CD14-positive monocyte (primary cell): ENCODE measurements at regions not wholly inside any gene's neighbourhood (a gene's known extent, or its start where the extent isn't known, plus 50 kb on each side); places are given as distances from the start of the nearest gene placed in this dataset.

Experiments
- DNase-seq, 3 donors: peaks; one replicate each; pipeline ENCODE4 v3.0.0-alpha.2; 2011 to 2022
- H2AFZ ChIP-seq: 2 replicates; pipeline ENCODE4 v1.6.0; 2012; ENCODE audit warnings: mild to moderate bottlenecking, low read depth, low read length, inconsistent platforms; ENCODE audit not compliant: insufficient read depth, poor library complexity, severe bottlenecking
- H3K27ac ChIP-seq, 2 donors: 1 replicate in 1 of 2; 2 replicates in 1 of 2; pipeline ENCODE4 v1.5.1; 2012 to 2013; ENCODE audit warnings: low read length in 2 of 2, control low read depth in 1 of 2, inconsistent platforms in 1 of 2, low read depth in 1 of 2, mild to moderate bottlenecking in 1 of 2
- H3K27me3 ChIP-seq, 2 donors: one replicate each; pipeline versions ENCODE4 v1.6.0 to v1.6.1; 2011 to 2013; ENCODE audit warnings: low read length in 2 of 2; ENCODE audit not compliant: control insufficient read depth in 2 of 2, insufficient read depth in 2 of 2
- H3K36me3 ChIP-seq, 2 donors: replicated peaks in 1 of 2; 1 replicate in 1 of 2; 2 replicates in 1 of 2; pipeline versions ENCODE4 v1.5.1 to v1.6.1; 2012 to 2013; ENCODE audit warnings: low read length in 2 of 2, control low read depth in 1 of 2, inconsistent platforms in 1 of 2, mild to moderate bottlenecking in 1 of 2; ENCODE audit not compliant: insufficient read depth in 2 of 2, control insufficient read depth in 1 of 2
- H3K4me1 ChIP-seq, 2 donors: 1 replicate in 1 of 2; 2 replicates in 1 of 2; pipeline versions ENCODE4 v1.5.1 to v1.6.1; 2012 to 2013; ENCODE audit warnings: low read length in 2 of 2, control low read depth in 1 of 2, inconsistent platforms in 1 of 2, mild to moderate bottlenecking in 1 of 2, moderate library complexity in 1 of 2; ENCODE audit not compliant: insufficient read depth in 2 of 2, control insufficient read depth in 1 of 2
- H3K4me2 ChIP-seq: replicated peaks from 2 replicates; pipeline ENCODE3; 2012; ENCODE audit warnings: low read length, moderate library complexity, mild to moderate bottlenecking; ENCODE audit not compliant: poor library complexity, severe bottlenecking; ENCODE audit errors: extremely low read depth
- H3K4me3 ChIP-seq, 3 experiments: fragments of 200-600 bp in 1 of 3; sonication (generic) in 1 of 3; replicated peaks in 1 of 3; 1 replicate in 2 of 3; 2 replicates in 1 of 3; pipeline ENCODE4 v1.5.1; 2011 to 2013; ENCODE audit warnings: low read length in 3 of 3, mild to moderate bottlenecking in 3 of 3, control low read depth in 2 of 3, low read depth in 2 of 3, inconsistent platforms in 1 of 3, moderate library complexity in 1 of 3
- H3K79me2 ChIP-seq: 2 replicates; pipeline ENCODE4 v1.6.0; 2012; ENCODE audit warnings: mild to moderate bottlenecking, control low read depth, inconsistent platforms, low read length, moderate library complexity; ENCODE audit not compliant: insufficient read depth
- H3K9ac ChIP-seq: 2 replicates; pipeline ENCODE4 v1.6.0; 2017; ENCODE audit warnings: low read length, mild to moderate bottlenecking; ENCODE audit not compliant: insufficient read depth, poor library complexity, severe bottlenecking
- H3K9me3 ChIP-seq, 2 donors: replicated peaks in 1 of 2; 1 replicate in 1 of 2; 2 replicates in 1 of 2; pipeline versions ENCODE4 v1.5.1 to v1.6.1; 2012 to 2013; ENCODE audit warnings: low read length in 2 of 2, control low read depth in 1 of 2; ENCODE audit not compliant: control insufficient read depth in 1 of 2, insufficient read depth in 1 of 2
- H4K20me1 ChIP-seq: 2 replicates; pipeline ENCODE4 v1.6.0; 2012; ENCODE audit warnings: mild to moderate bottlenecking, low read length, control low read depth, moderate library complexity; ENCODE audit not compliant: insufficient read depth
- H3K27ac Mint-ChIP-seq, 7 donors: one replicate each; pipeline ENCODE4 v1.8.0; 2020; ENCODE audit warnings: mild to moderate bottlenecking in 7 of 7, mixed read lengths in 7 of 7, moderate library complexity in 6 of 7, inconsistent platforms in 2 of 7
- H3K27me3 Mint-ChIP-seq, 3 donors: one replicate each; pipeline ENCODE4 v1.8.0; 2021 to 2022; ENCODE audit warnings: low read depth in 3 of 3, mild to moderate bottlenecking in 3 of 3, mixed read lengths in 3 of 3, moderate library complexity in 3 of 3, inconsistent platforms in 1 of 3
- H3K36me3 Mint-ChIP-seq, 2 donors: one replicate each; pipeline ENCODE4 v1.8.0; 2020; ENCODE audit warnings: mixed read lengths in 2 of 2, inconsistent platforms in 1 of 2, mild to moderate bottlenecking in 1 of 2
- H3K4me1 Mint-ChIP-seq: one replicate; pipeline ENCODE4 v1.8.0; 2020; ENCODE audit warnings: mild to moderate bottlenecking, mixed read lengths
- H3K4me3 Mint-ChIP-seq, 2 donors: one replicate each; pipeline ENCODE4 v1.8.0; 2020; ENCODE audit warnings: mild to moderate bottlenecking in 2 of 2, mixed read lengths in 2 of 2, moderate library complexity in 1 of 2
- H3K9me3 Mint-ChIP-seq, 7 donors: one replicate each; pipeline ENCODE4 v1.8.0; 2020 to 2022; ENCODE audit warnings: mixed read lengths in 7 of 7, mild to moderate bottlenecking in 6 of 7, moderate library complexity in 6 of 7, inconsistent platforms in 2 of 7
- CTCF ChIP-seq: fragments of 200-600 bp; IDR thresholded peaks from one replicate; pipeline ENCODE4 v1.8.0; 2022; ENCODE audit warnings: antibody characterized with exemption, mild to moderate bottlenecking
- WGBS: methylation state at CpG from one replicate; pipeline ENCODE4 v1.1.5; 2013; ENCODE audit warnings: missing lambda C conversion rate; ENCODE audit not compliant: insufficient coverage; 5-methylcytosine and 5-hydroxymethylcytosine counted together
- intact Hi-C, 2 donors: fragments of 100-400 bp; cut with micrococcal nuclease; formaldehyde crosslinking; loops; one replicate each; pipeline versions ENCODE4 v1.15.0 to v1.15.1; 2023

DNA sequence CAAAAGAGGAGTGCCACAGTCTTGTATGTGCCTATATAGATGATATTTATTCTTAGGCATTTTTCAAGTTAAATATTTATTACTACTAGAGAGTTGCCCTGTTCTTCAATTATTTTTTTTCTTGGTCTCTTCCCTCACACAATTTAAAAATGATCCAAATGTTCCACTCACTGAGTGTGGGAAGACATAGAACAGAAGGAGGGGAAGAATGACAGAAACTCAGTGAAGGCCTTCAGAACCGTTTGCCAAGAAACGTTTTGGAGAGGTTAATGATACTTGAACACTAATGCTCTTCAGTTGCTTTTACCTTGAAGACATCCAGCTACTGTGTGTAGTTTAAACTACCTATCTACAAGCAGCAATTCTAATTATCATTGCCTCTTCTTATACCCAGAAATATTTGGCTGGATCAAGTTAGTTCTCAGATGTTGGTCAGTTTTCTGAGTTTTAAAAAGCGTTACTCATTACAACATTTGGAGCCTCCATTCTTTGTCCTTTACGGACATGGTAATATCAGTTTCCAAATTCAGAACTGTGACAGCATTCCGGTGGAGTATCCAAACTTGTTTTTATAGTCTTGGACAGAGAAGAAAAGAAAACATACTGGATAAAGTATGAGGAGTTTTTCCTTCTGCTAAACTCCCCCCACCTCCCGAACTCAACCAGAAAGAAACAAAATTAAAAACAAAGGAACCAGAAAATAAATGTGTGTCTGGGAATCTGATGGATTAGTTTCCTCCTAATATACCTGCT, 389.7 kb downstream of the SPRY1 start:
- H3K9ac ChIP-seq: no peak overlapping the region
- no CpG with 5 or more reads among the region's 6 CpGs for WGBS
- H3K27ac ChIP-seq: no peak overlapping the region
- Mint-ChIP-seq H3K4me3 (no peak overlapping the region), H3K36me3 (no peaks in the 10 kb centered on the region), H3K4me1 (no peaks in the 10 kb centered on the region), H3K27ac (no peak overlapping the region), H3K27me3 (peaks cover 0 to 2% (median 0%) of the 10 kb centered on the region in 3 donors), H3K9me3 (peaks cover 0 to under 1% (median 0%) of the 10 kb centered on the region in 7 donors)
- no peaks in the 10 kb centered on the region for H3K36me3 ChIP-seq
- no peaks in the 10 kb centered on the region for H3K4me1 ChIP-seq
- no peak overlapping the region for H2AFZ ChIP-seq
- no peaks in the 10 kb centered on the region for H3K9me3 ChIP-seq
- DNase-seq: no peak
- H3K4me3 ChIP-seq: no peak overlapping the region
- intact Hi-C loops: no loop called here
- H4K20me1 ChIP-seq: no peaks in the 10 kb centered on the region
- no peaks in the 10 kb centered on the region for H3K27me3 ChIP-seq
- H3K4me2 ChIP-seq: no peak overlapping the region
- no peaks in the 10 kb centered on the region for H3K79me2 ChIP-seq
- no peak for TF ChIP-seq CTCF

DNA sequence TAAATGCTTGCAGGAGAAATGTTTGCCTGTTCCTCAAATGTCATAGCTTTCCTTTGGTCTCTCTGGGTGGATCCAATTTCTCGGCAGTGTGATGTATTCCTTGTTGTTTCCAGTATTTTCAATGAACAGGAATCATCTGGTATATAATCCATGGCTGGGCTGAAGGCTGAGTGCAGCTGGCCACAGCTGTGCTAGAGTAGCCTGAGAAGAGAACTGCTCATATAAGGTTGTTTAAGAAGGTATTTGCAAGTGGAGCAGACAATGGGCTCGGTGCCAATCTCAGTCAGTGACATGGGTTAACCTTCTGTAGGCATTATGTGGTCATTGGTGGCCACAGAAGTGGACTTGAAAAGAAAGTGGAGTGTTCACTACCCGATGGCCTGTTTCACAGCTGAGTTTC, 390.3 kb downstream of the SPRY1 start:
- H3K79me2 ChIP-seq: no peaks in the 10 kb centered on the region
- no peaks in the 10 kb centered on the region for H3K36me3 ChIP-seq
- H3K27me3 Mint-ChIP-seq: peaks cover 0 to 2% (median 0%) of the 10 kb centered on the region in 3 donors
- no peaks in the 10 kb centered on the region for H3K27me3 ChIP-seq
- H4K20me1 ChIP-seq: no peaks in the 10 kb centered on the region
- no peak overlapping the region for H3K4me2 ChIP-seq
- H3K9me3 Mint-ChIP-seq: peaks cover 0 to 2% (median 0%) of the 10 kb centered on the region in 7 donors
- no peaks in the 10 kb centered on the region for H3K9me3 ChIP-seq
- H3K4me1 Mint-ChIP-seq: no peaks in the 10 kb centered on the region
- H3K27ac ChIP-seq: no peak overlapping the region
- H3K4me1 ChIP-seq: no peaks in the 10 kb centered on the region
- WGBS: 92% methylated on average over 1 of the region's 3 CpGs
- intact Hi-C loops: no loop called here
- H2AFZ ChIP-seq: no peak overlapping the region
- no peaks in the 10 kb centered on the region for H3K36me3 Mint-ChIP-seq
- TF ChIP-seq CTCF: no peak
- no peak overlapping the region for H3K4me3 ChIP-seq
- H3K27ac Mint-ChIP-seq: no peak overlapping the region
- DNase-seq: no peak
- no peak overlapping the region for H3K9ac ChIP-seq
- no peak overlapping the region for H3K4me3 Mint-ChIP-seq
